H1 (cell line): ENCODE measurements at regions not wholly inside any gene's neighbourhood (a gene's known extent, or its start where the extent isn't known, plus 50 kb on each side); places are given as distances from the start of the nearest gene placed in this dataset.

Experiments
- CTCF ChIA-PET: fragments of 300-600 bp; sonication (Branson Sonifier 250); formaldehyde crosslinking; loops from one replicate; lab custom pipeline; 2021; ENCODE audit not compliant: partially characterized antibody; lab: Charles Lee
- POLR2A ChIA-PET: fragments of 300-600 bp; sonication (Branson Sonifier 250); formaldehyde crosslinking; loops from one replicate; lab custom pipeline; 2021; ENCODE audit warnings: inconsistent platforms; ENCODE audit not compliant: partially characterized antibody; lab: Charles Lee
- DNase-seq, 2 experiments: peaks; one replicate each; pipeline versions ENCODE4 v3.0.0 to v3.0.0-alpha.2; 2010 to 2022; ENCODE audit warnings: low spot score in 2 of 2, low read depth in 1 of 2, mixed read lengths in 1 of 2
- FAIRE-seq: peaks from 2 replicates; lab custom pipeline; 2011; peaks lifted over from hg19 to GRCh38; lab: Jason Lieb, UNC
- H2AFZ ChIP-seq: 2 replicates; pipeline ENCODE4 v1.8.1; 2012; ENCODE audit warnings: low read length, inconsistent platforms
- H2AK5ac ChIP-seq: 2 replicates; pipeline ENCODE4 v1.6.1; 2013; ENCODE audit warnings: low read depth, low read length
- H2BK120ac ChIP-seq: replicated peaks from 2 replicates; pipeline ENCODE3; 2013; ENCODE audit warnings: low read depth, low read length, inconsistent platforms
- H2BK12ac ChIP-seq: 2 replicates; pipeline ENCODE4 v1.6.1; 2013; ENCODE audit warnings: low read depth, low read length
- H2BK15ac ChIP-seq: 2 replicates; pipeline ENCODE4 v1.6.1; 2013; ENCODE audit warnings: low read length
- H2BK20ac ChIP-seq: 2 replicates; pipeline ENCODE4 v1.6.1; 2013; ENCODE audit warnings: low read length
- H2BK5ac ChIP-seq: 2 replicates; pipeline ENCODE4 v1.6.1; 2013; ENCODE audit warnings: low read depth, low read length
- H3K14ac ChIP-seq: 2 replicates; pipeline ENCODE4 v1.6.1; 2013; ENCODE audit warnings: inconsistent platforms; ENCODE audit not compliant: insufficient read length
- H3K18ac ChIP-seq: 2 replicates; pipeline ENCODE4 v1.6.1; 2013; ENCODE audit warnings: low read length; ENCODE audit errors: extremely low read depth
- H3K23ac ChIP-seq: 2 replicates; pipeline ENCODE4 v1.6.1; 2013; ENCODE audit warnings: inconsistent platforms; ENCODE audit not compliant: insufficient read length
- H3K23me2 ChIP-seq: 2 replicates; pipeline ENCODE4 v1.6.1; 2013; ENCODE audit warnings: low read depth, low read length
- H3K27ac ChIP-seq: 2 replicates; pipeline ENCODE4 v1.6.1; 2011; ENCODE audit warnings: low read depth, low read length, inconsistent platforms
- H3K27me3 ChIP-seq, 4 experiments: replicated peaks in 1 of 4; 1 replicate in 1 of 4; 2 replicates in 3 of 4; pipeline versions ENCODE4 v1.6.1 to v1.8.1; 2011 to 2013; ENCODE audit warnings: low read length in 3 of 4, mild to moderate bottlenecking in 3 of 4, inconsistent platforms in 2 of 4, mixed read lengths in 2 of 4, moderate library complexity in 1 of 4; ENCODE audit not compliant: control insufficient read depth in 3 of 4, insufficient read depth in 3 of 4; ENCODE audit errors: extremely low read depth in 1 of 4
- H3K36me3 ChIP-seq, 4 experiments: 2 replicates each; pipeline versions ENCODE4 v1.6.1 to v1.8.1; 2011 to 2013; ENCODE audit warnings: mild to moderate bottlenecking in 4 of 4, low read length in 3 of 4, moderate library complexity in 2 of 4, control low read depth in 1 of 4, inconsistent platforms in 1 of 4; ENCODE audit not compliant: insufficient read depth in 4 of 4, control insufficient read depth in 2 of 4
- H3K4ac ChIP-seq: replicated peaks from 2 replicates; pipeline ENCODE3; 2013; ENCODE audit warnings: low read length, low read depth, mixed read lengths, inconsistent platforms; ENCODE audit not compliant: insufficient read length
- H3K4me1 ChIP-seq, 4 experiments: replicated peaks in 1 of 4; 1 replicate in 1 of 4; 2 replicates in 3 of 4; pipeline versions ENCODE4 v1.6.1 to v1.8.1; 2011 to 2013; ENCODE audit warnings: low read length in 3 of 4, inconsistent platforms in 2 of 4, mixed read lengths in 1 of 4; ENCODE audit not compliant: insufficient read depth in 4 of 4, control insufficient read depth in 3 of 4
- H3K4me2 ChIP-seq, 2 experiments: 2 replicates each; pipeline versions ENCODE4 v1.6.1 to v1.8.1; 2011 to 2013; ENCODE audit warnings: low read depth in 2 of 2, low read length in 2 of 2, control low read depth in 1 of 2, inconsistent platforms in 1 of 2, mild to moderate bottlenecking in 1 of 2; ENCODE audit not compliant: insufficient read depth in 1 of 2
- H3K4me3 ChIP-seq, 4 experiments: fragments of 200-600, 300-600 bp in 1 of 4; sonication (generic), shearing (Covaris generic), sonication (Bioruptor Twin) in 1 of 4; 2 replicates each; pipeline versions ENCODE4 v1.5.1 to v1.8.1; 2011 to 2016; ENCODE audit warnings: low read length in 4 of 4, low read depth in 3 of 4, control low read depth in 2 of 4, inconsistent platforms in 2 of 4, mild to moderate bottlenecking in 2 of 4, mixed read lengths in 1 of 4, moderate library complexity in 1 of 4; ENCODE audit not compliant: insufficient read depth in 2 of 4; ENCODE audit errors: extremely low read depth in 1 of 4
- H3K56ac ChIP-seq: replicated peaks from 2 replicates; pipeline ENCODE3; 2013; ENCODE audit warnings: low read depth, mild to moderate bottlenecking, mixed read lengths, low read length, inconsistent platforms; ENCODE audit not compliant: insufficient read length
- H3K79me1 ChIP-seq: 2 replicates; pipeline ENCODE4 v1.6.1; 2013; ENCODE audit warnings: low read depth, low read length, control low read depth
- H3K79me2 ChIP-seq, 2 experiments: 2 replicates each; pipeline versions ENCODE4 v1.6.1 to v1.8.1; 2012 to 2013; ENCODE audit warnings: low read length in 2 of 2, mild to moderate bottlenecking in 2 of 2, inconsistent platforms in 1 of 2; ENCODE audit not compliant: insufficient read depth in 2 of 2, control insufficient read depth in 1 of 2
- H3K9ac ChIP-seq, 4 experiments: replicated peaks in 1 of 4; 1 replicate in 1 of 4; 2 replicates in 3 of 4; pipeline versions ENCODE4 v1.6.1 to v1.8.1; 2011 to 2013; ENCODE audit warnings: low read depth in 3 of 4, low read length in 3 of 4, control low read depth in 2 of 4, mild to moderate bottlenecking in 2 of 4, moderate library complexity in 2 of 4, inconsistent platforms in 1 of 4; ENCODE audit errors: extremely low read depth in 1 of 4
- H3K9me3 ChIP-seq, 2 experiments: 2 replicates each; pipeline versions ENCODE4 v1.6.1 to v1.8.1; 2012 to 2013; ENCODE audit warnings: mild to moderate bottlenecking in 2 of 2, moderate library complexity in 2 of 2, control low read depth in 1 of 2, inconsistent platforms in 1 of 2, low read depth in 1 of 2, low read length in 1 of 2, mixed read lengths in 1 of 2; ENCODE audit not compliant: insufficient read depth in 2 of 2
- H4K20me1 ChIP-seq, 2 experiments: replicated peaks in 1 of 2; 2 replicates each; pipeline versions ENCODE3 to v1.8.1; 2011 to 2013; ENCODE audit warnings: inconsistent platforms in 2 of 2, low read length in 2 of 2, mild to moderate bottlenecking in 1 of 2; ENCODE audit not compliant: insufficient read depth in 2 of 2, control insufficient read depth in 1 of 2
- H4K5ac ChIP-seq: 2 replicates; pipeline ENCODE4 v1.6.1; 2013; ENCODE audit warnings: low read length, low read depth, mixed read lengths, inconsistent platforms; ENCODE audit not compliant: insufficient read length
- H4K8ac ChIP-seq: 2 replicates; pipeline ENCODE4 v1.8.0; 2013; ENCODE audit warnings: mild to moderate bottlenecking, moderate library complexity, low read length, inconsistent platforms; ENCODE audit not compliant: insufficient read depth; ENCODE audit errors: extremely low read depth
- H4K91ac ChIP-seq: replicated peaks from 2 replicates; pipeline ENCODE3; 2013; ENCODE audit warnings: low read length, mixed read lengths, inconsistent platforms; ENCODE audit not compliant: insufficient read length
- BCL11A ChIP-seq, 2 experiments: IDR thresholded peaks; one replicate each; pipeline ENCODE4 v1.6.1; 2011; ENCODE audit warnings: low read depth in 2 of 2, low read length in 2 of 2, mild to moderate bottlenecking in 2 of 2
- JUND ChIP-seq: IDR thresholded peaks from 2 replicates; pipeline ENCODE4 v1.6.1; 2011; ENCODE audit warnings: mild to moderate bottlenecking, improper control_type of control experiment, low read length
- SRF ChIP-seq: IDR thresholded peaks from 2 replicates; pipeline ENCODE4 v1.6.1; 2011; ENCODE audit warnings: mild to moderate bottlenecking, low read depth, low read length, moderate library complexity
- WGBS, 2 experiments: shearing (Covaris generic) in 1 of 2; methylation state at CpG; one replicate each; pipeline versions ENCODE4 v1.1.6 to v1.1.7; 2013 to 2015; ENCODE audit warnings: low lambda C conversion rate in 2 of 2, mixed read lengths in 2 of 2, inconsistent platforms in 1 of 2, low coverage in 1 of 2, missing lambda C conversion rate in 1 of 2; ENCODE audit not compliant: insufficient replicate concordance in 2 of 2, insufficient coverage in 1 of 2, insufficient read length in 1 of 2; ENCODE audit errors: extremely low coverage in 1 of 2, missing lambda C conversion rate in 1 of 2; 5-methylcytosine and 5-hydroxymethylcytosine counted together

- H3K23ac ChIP-seq, result no peak overlapping the region
- ChIA-PET CTCF (no interaction called here), POLR2A (no interaction called here)
- H4K91ac ChIP-seq, result no peak overlapping the region
- H3K4me2 ChIP-seq, result no peak overlapping the region
- no peak overlapping the region for H2BK12ac ChIP-seq
- no peak for FAIRE-seq
- H4K8ac ChIP-seq, result no peak overlapping the region
- no peak overlapping the region for H2BK120ac ChIP-seq
- no peak overlapping the region for H3K27ac ChIP-seq
- no peak overlapping the region for H3K4me3 ChIP-seq
- H3K18ac ChIP-seq, result no peak overlapping the region
- no peak overlapping the region for H4K5ac ChIP-seq
- TF ChIP-seq SRF, result no peak
- TF ChIP-seq JUND, result peak; percentile 86
- TF ChIP-seq BCL11A (IDR thresholded peaks at IDR 0.05; ENCODE audit: low read depth in 2 of 2, low read length in 2 of 2), result no peak
- H2BK20ac ChIP-seq, result no peak overlapping the region
- H2AK5ac ChIP-seq, result no peak overlapping the region
- no peaks in the 10 kb centered on the region for H3K23me2 ChIP-seq
- no peak overlapping the region for H3K4ac ChIP-seq
- H3K79me1 ChIP-seq, result no peaks in the 10 kb centered on the region
- DNase-seq, result peak in 1 of 2 experiments; percentile 2
- H3K79me2 ChIP-seq, result no peaks in the 10 kb centered on the region
- H3K27me3 ChIP-seq, result no peaks in the 10 kb centered on the region
- no peaks in the 10 kb centered on the region; a peak in 1 of 8 replicates for H3K36me3 ChIP-seq
- H3K56ac ChIP-seq, result no peak overlapping the region
- no peak overlapping the region for H2BK15ac ChIP-seq
- H2AFZ ChIP-seq, result no peak overlapping the region
- H4K20me1 ChIP-seq, result no peaks in the 10 kb centered on the region
- no peak overlapping the region for H2BK5ac ChIP-seq
- no peak overlapping the region for H3K14ac ChIP-seq
- 53% methylated on average over 1 of the region's 1 CpG; no CpG with 5 or more reads in 1 of the 2 experiments for WGBS, 2 experiments
- H3K4me1 ChIP-seq, result no peaks in the 10 kb centered on the region
- H3K9me3 ChIP-seq, result no peaks in the 10 kb centered on the region
- H3K9ac ChIP-seq, result no peak overlapping the region
Measured at GRCh38 chr9:118961857-118962256, 407.4 kb downstream of the BRINP1 start.
